Ishikawa (cell line): ENCODE measurements at regions not wholly inside any gene's neighbourhood (a gene's known extent, or its start where the extent isn't known, plus 50 kb on each side); places are given as distances from the start of the nearest gene placed in this dataset.
A peak's percentile ranks its signal among the peaks of the same experiment; 100 is the strongest.

Experiments
- CEBPB ChIP-seq: IDR thresholded peaks from 2 replicates; pipeline ENCODE4 v1.6.1; 2012
- EGR1 ChIP-seq: IDR thresholded peaks from 2 replicates; pipeline ENCODE4 v1.6.1; 2012
- EP300 ChIP-seq: IDR thresholded peaks from 2 replicates; pipeline ENCODE4 v1.6.1; 2012; ENCODE audit warnings: borderline replicate concordance
- FOXM1 ChIP-seq: IDR thresholded peaks from 2 replicates; pipeline ENCODE4 v1.6.1; 2012; ENCODE audit warnings: low read depth, borderline replicate concordance
- NFIC ChIP-seq: IDR thresholded peaks from 2 replicates; pipeline ENCODE4 v1.6.1; 2012
- RAD21 ChIP-seq: IDR thresholded peaks from 2 replicates; pipeline ENCODE4 v1.6.1; 2012; ENCODE audit warnings: low read depth
- TAF1 ChIP-seq: IDR thresholded peaks from 2 replicates; pipeline ENCODE4 v1.6.1; 2012; ENCODE audit warnings: low read depth, mild to moderate bottlenecking
- TCF12 ChIP-seq: IDR thresholded peaks from 2 replicates; pipeline ENCODE4 v1.6.1; 2012; ENCODE audit warnings: low read depth
- YY1 ChIP-seq: IDR thresholded peaks from 2 replicates; pipeline ENCODE4 v1.6.1; 2012; ENCODE audit warnings: low read depth
- ZBTB7A ChIP-seq: IDR thresholded peaks from 2 replicates; pipeline ENCODE4 v1.6.1; 2012; ENCODE audit warnings: low read depth
- TF ChIP-seq, protein P1 (sequence below): IDR thresholded peaks from 2 replicates; pipeline ENCODE4 v1.6.1; 2012; ENCODE audit warnings: low read depth, mild to moderate bottlenecking
- TF ChIP-seq, protein P2 (sequence below): IDR thresholded peaks from 2 replicates; pipeline ENCODE4 v1.6.1; 2012
- TF ChIP-seq, protein P3 (sequence below): IDR thresholded peaks from 2 replicates; pipeline ENCODE4 v1.6.1; 2012

DNA sequence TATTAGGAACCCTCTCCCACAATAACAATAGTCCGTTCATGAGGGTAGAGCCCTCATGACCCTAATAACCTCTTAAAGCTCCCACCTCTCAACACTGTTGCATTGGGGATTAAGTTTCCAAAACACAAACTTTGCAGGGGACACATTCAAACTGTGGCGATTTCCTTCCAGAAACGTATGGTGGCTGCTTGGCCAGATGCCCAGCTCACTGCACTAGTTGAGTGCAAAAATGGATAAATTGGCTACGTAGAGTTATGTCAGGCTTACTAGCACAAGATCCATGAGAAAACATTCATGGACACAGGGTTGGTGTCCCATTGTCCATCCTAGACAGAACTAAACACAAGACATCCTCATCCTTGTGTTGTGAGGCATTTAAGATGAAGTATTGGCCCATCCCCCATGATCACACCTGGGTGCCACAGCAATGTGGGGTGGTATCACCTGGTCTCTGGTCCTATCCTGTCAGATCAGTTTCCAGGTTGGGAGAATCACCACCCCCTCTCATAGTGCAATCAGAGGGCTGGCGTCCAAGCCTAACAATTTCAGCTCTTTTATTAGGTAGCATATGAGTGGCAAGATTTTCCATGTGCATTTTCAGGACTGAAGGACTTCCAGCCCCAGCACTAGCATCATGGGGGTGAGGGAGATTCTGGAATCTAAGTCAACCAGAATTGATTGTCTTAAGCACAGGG, 63.4 kb upstream of the ELOVL5 start:
- TF ChIP-seq CEBPB, result no peak
- no peak for TF ChIP-seq YY1
- TF ChIP-seq TCF12, result no peak
- no peak for TF ChIP-seq FOXM1
- TF ChIP-seq, protein P1, sequence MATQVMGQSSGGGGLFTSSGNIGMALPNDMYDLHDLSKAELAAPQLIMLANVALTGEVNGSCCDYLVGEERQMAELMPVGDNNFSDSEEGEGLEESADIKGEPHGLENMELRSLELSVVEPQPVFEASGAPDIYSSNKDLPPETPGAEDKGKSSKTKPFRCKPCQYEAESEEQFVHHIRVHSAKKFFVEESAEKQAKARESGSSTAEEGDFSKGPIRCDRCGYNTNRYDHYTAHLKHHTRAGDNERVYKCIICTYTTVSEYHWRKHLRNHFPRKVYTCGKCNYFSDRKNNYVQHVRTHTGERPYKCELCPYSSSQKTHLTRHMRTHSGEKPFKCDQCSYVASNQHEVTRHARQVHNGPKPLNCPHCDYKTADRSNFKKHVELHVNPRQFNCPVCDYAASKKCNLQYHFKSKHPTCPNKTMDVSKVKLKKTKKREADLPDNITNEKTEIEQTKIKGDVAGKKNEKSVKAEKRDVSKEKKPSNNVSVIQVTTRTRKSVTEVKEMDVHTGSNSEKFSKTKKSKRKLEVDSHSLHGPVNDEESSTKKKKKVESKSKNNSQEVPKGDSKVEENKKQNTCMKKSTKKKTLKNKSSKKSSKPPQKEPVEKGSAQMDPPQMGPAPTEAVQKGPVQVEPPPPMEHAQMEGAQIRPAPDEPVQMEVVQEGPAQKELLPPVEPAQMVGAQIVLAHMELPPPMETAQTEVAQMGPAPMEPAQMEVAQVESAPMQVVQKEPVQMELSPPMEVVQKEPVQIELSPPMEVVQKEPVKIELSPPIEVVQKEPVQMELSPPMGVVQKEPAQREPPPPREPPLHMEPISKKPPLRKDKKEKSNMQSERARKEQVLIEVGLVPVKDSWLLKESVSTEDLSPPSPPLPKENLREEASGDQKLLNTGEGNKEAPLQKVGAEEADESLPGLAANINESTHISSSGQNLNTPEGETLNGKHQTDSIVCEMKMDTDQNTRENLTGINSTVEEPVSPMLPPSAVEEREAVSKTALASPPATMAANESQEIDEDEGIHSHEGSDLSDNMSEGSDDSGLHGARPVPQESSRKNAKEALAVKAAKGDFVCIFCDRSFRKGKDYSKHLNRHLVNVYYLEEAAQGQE, result no peak
- no peak for TF ChIP-seq ZBTB7A

DNA sequence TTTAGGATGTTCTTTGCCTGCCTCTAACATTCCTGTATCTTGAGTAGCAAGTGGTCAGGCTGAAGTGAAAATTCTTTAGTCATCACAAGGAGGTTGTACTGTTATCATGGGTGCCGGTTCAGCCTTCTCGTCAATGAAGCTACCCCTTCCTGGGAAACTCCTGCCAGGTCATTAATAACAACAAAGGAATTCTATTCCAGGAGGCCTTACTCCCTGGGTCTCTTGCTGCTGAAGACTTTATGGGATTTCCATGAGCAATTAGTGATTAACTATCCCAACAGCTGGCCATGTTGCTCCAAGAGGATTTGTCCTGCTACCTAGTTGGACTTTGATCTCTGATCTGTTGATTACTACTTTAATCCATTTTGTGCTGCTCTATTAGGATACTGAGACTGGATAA, 62.7 kb upstream of the ELOVL5 start:
- TF ChIP-seq, protein P2, sequence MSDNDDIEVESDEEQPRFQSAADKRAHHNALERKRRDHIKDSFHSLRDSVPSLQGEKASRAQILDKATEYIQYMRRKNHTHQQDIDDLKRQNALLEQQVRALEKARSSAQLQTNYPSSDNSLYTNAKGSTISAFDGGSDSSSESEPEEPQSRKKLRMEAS, result no peak
- TF ChIP-seq TAF1, result no peak

DNA sequence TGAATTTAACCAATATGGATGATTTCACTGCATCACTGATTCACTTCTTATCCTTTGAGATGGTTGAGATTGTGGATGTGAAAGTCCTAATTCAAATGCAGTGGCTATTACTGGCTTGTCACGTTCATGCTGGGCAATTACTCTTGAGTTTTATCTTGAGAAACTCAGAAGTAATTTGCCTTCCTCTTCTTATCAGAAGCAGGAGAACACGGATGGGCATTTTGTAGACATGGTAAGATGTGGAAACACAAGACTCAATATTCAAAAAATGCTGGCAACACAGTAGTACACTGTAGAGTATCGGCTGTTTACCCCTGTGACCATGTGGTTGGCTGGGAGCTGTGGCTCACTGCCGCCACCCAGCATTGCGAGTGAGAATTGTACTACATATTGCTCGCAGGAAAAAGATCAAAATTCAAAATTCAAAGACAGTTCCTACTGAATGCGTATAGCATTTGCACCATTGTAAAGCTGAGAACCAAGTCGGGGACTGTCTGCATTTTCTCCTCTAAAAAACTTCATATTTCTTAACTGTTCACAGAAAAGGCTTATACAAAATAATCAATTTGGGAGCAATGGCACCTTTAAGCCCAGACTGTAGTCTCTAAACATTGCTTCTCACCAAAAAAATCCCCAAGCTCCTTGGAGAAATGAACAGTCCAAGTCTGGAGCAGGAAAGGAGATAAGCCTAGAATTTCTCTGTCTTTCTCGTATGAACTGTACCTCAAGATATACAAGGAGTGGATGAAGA, 61.9 kb upstream of the ELOVL5 start:
- TF ChIP-seq ZBTB7A (no peak), YY1 (no peak), RAD21 (peak; percentile 83)
- TF ChIP-seq, protein P2, result peak; percentile 71
- TF ChIP-seq, protein P3, sequence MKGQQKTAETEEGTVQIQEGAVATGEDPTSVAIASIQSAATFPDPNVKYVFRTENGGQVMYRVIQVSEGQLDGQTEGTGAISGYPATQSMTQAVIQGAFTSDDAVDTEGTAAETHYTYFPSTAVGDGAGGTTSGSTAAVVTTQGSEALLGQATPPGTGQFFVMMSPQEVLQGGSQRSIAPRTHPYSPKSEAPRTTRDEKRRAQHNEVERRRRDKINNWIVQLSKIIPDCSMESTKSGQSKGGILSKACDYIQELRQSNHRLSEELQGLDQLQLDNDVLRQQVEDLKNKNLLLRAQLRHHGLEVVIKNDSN, result 0 out of 2 replicates have a peak, but pooled peaks have one; percentile 21

DNA sequence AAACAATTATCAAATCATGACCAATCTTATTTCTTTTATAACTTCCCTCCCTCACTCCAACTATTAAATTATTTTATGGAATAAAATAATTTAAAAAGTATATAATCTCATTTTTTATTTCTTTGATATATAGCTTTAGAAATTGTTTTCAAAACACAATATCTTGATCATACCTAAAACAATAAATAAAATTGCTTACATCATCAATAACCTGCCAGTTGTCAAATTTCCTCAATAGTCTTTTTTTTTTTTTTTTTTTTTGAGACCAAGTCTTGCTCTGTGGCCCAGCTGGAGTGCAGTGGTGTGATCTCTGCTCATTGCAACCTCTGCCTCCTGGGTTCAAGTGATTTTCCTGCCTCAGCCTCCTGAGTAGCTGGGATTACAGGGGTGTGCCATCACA, 60.1 kb upstream of the ELOVL5 start:
- TF ChIP-seq YY1 (no peak), TAF1 (no peak), EP300 (no peak), TCF12 (no peak), ZBTB7A (no peak), NFIC (no peak), RAD21 (no peak)
- TF ChIP-seq, protein P1, result no peak

DNA sequence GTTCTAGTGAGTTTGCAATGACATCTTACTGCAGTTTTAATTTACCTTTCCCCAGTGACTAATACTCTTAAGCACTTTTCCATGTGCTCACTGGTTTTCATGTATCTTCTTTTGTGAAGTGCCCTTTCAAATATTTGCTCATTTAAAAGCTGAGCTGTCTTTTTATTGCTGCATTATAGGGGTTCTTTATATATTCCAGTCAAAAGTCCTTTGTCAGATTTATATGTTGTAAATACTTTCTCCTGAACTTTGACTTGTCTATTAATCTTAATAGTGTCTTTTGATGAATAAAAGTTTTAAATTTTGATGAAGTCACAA, 50.2 kb upstream of the ELOVL5 start:
- TF ChIP-seq EP300, result no peak
- TF ChIP-seq YY1, result no peak
- TF ChIP-seq ZBTB7A, result no peak
- no peak for TF ChIP-seq EGR1
- TF ChIP-seq RAD21, result no peak

DNA sequence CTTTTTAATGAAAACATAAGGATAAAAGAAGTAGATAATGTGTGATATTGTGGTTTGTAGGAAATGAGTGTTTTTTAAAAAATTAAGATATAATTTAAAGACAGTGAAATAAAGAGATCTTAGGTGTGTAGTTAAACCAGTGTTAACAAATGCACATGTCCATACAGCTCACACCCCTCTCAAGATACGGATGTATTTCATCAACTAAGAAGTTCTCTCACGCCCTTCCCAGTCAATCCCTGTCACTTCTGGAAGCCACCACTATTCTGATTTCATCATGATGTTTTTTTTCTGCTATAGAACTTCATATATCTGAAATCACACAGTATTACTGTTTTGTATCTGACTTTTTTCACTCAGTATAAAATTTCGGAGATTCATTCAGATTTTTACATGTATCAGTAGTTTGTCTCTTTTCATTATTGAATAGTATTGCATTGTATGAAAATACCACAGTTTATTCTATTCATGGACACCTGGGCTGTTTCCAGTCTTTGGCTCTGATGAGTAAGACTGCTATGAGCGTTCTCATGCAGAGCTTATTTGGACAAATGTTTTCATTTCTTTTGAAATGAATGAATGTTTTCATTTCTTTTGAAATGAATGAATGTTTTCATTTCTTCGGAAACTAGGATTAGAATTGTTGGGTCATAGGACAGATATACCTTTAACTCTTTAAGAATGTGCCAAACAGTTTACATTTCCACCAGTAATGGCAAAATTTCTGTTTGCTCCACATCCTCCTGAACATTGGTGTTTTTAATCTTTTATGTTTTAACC, 49.7 kb upstream of the ELOVL5 start:
- TF ChIP-seq FOXM1, result no peak
- TF ChIP-seq, protein P2, result no peak
- TF ChIP-seq YY1, result no peak
- TF ChIP-seq EP300, result no peak
